Chondrocyte (in vitro differentiated cells): ENCODE measurements at regions not wholly inside any gene's neighbourhood (a gene's known extent, or its start where the extent isn't known, plus 50 kb on each side); places are given as distances from the start of the nearest gene placed in this dataset.

Source experiments
- DNase-seq: peaks from one replicate; pipeline ENCODE4 v3.0.0; 2021; ENCODE audit warnings: mixed read lengths, low spot score
- H3K27ac Mint-ChIP-seq: one replicate; pipeline ENCODE4 v1.8.0; 2021; ENCODE audit warnings: mild to moderate bottlenecking, moderate library complexity, mixed read lengths; ENCODE audit not compliant: unreplicated experiment
- H3K27me3 Mint-ChIP-seq: 2 replicates; pipeline ENCODE4 v1.8.0; 2021; ENCODE audit warnings: low read depth, mixed read lengths
- H3K36me3 Mint-ChIP-seq: 2 replicates; pipeline ENCODE4 v1.8.0; 2021; ENCODE audit warnings: low read depth, mixed read lengths
- H3K4me1 Mint-ChIP-seq: 2 replicates; pipeline ENCODE4 v1.8.0; 2021; ENCODE audit warnings: low read depth, mild to moderate bottlenecking, mixed read lengths
- H3K4me3 Mint-ChIP-seq: one replicate; pipeline ENCODE4 v1.8.0; 2021; ENCODE audit warnings: mild to moderate bottlenecking, moderate library complexity, mixed read lengths; ENCODE audit not compliant: unreplicated experiment
- H3K9me3 Mint-ChIP-seq: 2 replicates; pipeline ENCODE4 v1.8.0; 2021; ENCODE audit warnings: low read depth, mixed read lengths
- TF ChIP-seq, protein P1 (sequence below): fragments of 200-600 bp; sonication (generic); IDR thresholded peaks from 2 replicates; pipeline ENCODE4 v1.5.0; 2021; ENCODE audit warnings: antibody characterized with exemption, mild to moderate bottlenecking, moderate library complexity

- no peaks in the 10 kb centered on the region for H3K9me3 Mint-ChIP-seq
- H3K4me3 Mint-ChIP-seq: no peak overlapping the region
- H3K27me3 Mint-ChIP-seq: no peaks in the 10 kb centered on the region
- H3K4me1 Mint-ChIP-seq: peaks cover 6% of the 10 kb centered on the region
- no peaks in the 10 kb centered on the region for H3K36me3 Mint-ChIP-seq
- TF ChIP-seq, protein P1, sequence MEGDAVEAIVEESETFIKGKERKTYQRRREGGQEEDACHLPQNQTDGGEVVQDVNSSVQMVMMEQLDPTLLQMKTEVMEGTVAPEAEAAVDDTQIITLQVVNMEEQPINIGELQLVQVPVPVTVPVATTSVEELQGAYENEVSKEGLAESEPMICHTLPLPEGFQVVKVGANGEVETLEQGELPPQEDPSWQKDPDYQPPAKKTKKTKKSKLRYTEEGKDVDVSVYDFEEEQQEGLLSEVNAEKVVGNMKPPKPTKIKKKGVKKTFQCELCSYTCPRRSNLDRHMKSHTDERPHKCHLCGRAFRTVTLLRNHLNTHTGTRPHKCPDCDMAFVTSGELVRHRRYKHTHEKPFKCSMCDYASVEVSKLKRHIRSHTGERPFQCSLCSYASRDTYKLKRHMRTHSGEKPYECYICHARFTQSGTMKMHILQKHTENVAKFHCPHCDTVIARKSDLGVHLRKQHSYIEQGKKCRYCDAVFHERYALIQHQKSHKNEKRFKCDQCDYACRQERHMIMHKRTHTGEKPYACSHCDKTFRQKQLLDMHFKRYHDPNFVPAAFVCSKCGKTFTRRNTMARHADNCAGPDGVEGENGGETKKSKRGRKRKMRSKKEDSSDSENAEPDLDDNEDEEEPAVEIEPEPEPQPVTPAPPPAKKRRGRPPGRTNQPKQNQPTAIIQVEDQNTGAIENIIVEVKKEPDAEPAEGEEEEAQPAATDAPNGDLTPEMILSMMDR: no peak
- no peak for DNase-seq
- no peak overlapping the region for H3K27ac Mint-ChIP-seq
Measured at GRCh38 chr3:66145408-66145733, 75.4 kb upstream of the SLC25A26 start.

GRCh38 chr3:66144568-66145407, 76.0 kb upstream of the SLC25A26 start:
- TF ChIP-seq, protein P1: no peak
- Mint-ChIP-seq H3K4me3 (no peak overlapping the region), H3K27me3 (no peaks in the 10 kb centered on the region), H3K9me3 (no peaks in the 10 kb centered on the region), H3K36me3 (no peaks in the 10 kb centered on the region), H3K27ac (no peak overlapping the region), H3K4me1 (peaks cover 6% of the 10 kb centered on the region)
- DNase-seq: no peak

DNA sequence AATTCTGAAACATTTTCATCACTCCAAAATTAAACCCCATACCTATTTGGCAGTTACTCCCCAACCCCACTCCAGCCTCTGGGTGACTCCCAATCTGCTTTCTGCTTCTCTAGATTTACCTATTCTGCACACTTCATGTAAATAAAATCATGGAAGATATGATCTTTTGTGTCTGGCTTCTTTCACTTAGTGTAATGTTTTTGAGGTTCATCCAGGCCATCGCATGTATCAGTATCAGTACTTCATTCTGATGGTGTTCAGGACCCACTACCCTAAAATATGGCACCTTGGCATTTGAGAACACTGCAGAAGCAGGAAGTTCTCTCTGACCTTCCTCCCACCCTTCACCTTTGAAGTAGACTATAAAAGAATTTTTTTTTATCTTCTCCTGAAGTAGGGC, 78.7 kb upstream of the SLC25A26 start:
- peaks cover 16% of the 10 kb centered on the region for H3K4me1 Mint-ChIP-seq
- H3K27me3 Mint-ChIP-seq: no peaks in the 10 kb centered on the region
- no peaks in the 10 kb centered on the region for H3K36me3 Mint-ChIP-seq
- TF ChIP-seq, protein P1: no peak
- no peak overlapping the region for H3K4me3 Mint-ChIP-seq
- H3K9me3 Mint-ChIP-seq: no peaks in the 10 kb centered on the region
- H3K27ac Mint-ChIP-seq: no peak overlapping the region
- DNase-seq: no peak

GRCh38 chr3:66140743-66141372, 79.9 kb upstream of the SLC25A26 start:
- no peaks in the 10 kb centered on the region for H3K27me3 Mint-ChIP-seq
- DNase-seq: no peak
- no peaks in the 10 kb centered on the region for H3K36me3 Mint-ChIP-seq
- TF ChIP-seq, protein P1: no peak
- H3K4me3 Mint-ChIP-seq: no peak overlapping the region
- H3K27ac Mint-ChIP-seq: no peak overlapping the region
- H3K9me3 Mint-ChIP-seq: no peaks in the 10 kb centered on the region
- H3K4me1 Mint-ChIP-seq: peaks cover 23% of the 10 kb centered on the region

DNA sequence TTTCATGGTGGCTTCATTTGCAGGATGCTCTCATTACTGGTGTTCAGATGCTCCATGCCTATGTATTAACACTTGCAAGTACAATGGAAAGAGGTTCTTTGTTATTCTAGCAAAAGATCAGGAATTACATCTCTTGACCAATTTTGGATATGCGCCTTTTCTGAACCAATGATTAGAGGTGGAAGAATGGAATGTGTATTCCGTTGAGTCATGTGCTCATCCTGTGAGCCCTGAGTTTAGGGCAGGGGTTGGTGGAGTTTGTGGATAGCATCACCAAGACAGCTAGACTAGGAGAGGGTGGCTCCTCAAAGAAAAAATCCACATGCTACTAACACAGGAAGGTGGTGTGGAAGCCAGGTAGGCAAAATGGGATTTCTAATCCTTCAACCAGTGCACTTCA, 80.7 kb upstream of the SLC25A26 start:
- H3K27ac Mint-ChIP-seq: no peak overlapping the region
- peaks cover 23% of the 10 kb centered on the region for H3K4me1 Mint-ChIP-seq
- DNase-seq: no peak
- no peak overlapping the region for H3K4me3 Mint-ChIP-seq
- H3K9me3 Mint-ChIP-seq: no peaks in the 10 kb centered on the region
- no peaks in the 10 kb centered on the region for H3K27me3 Mint-ChIP-seq
- H3K36me3 Mint-ChIP-seq: no peaks in the 10 kb centered on the region
- TF ChIP-seq, protein P1: no peak
